Osteocyte (in vitro differentiated cells): ENCODE measurements at regions not wholly inside any gene's neighbourhood (a gene's known extent, or its start where the extent isn't known, plus 50 kb on each side); places are given as distances from the start of the nearest gene placed in this dataset.

ENCODE experiments used
- DNase-seq: peaks from one replicate; pipeline ENCODE4 v3.0.0; 2021; ENCODE audit warnings: mixed read lengths; ENCODE audit not compliant: unreplicated experiment; ENCODE audit errors: extremely low spot score
- H3K27ac Mint-ChIP-seq: one replicate; pipeline ENCODE4 v1.8.0; 2021; ENCODE audit warnings: mild to moderate bottlenecking, mixed read lengths; ENCODE audit not compliant: unreplicated experiment
- H3K27me3 Mint-ChIP-seq: one replicate; pipeline ENCODE4 v1.8.0; 2021; ENCODE audit warnings: mixed read lengths; ENCODE audit not compliant: unreplicated experiment
- H3K36me3 Mint-ChIP-seq: one replicate; pipeline ENCODE4 v1.8.0; 2021; ENCODE audit warnings: mixed read lengths; ENCODE audit not compliant: unreplicated experiment
- H3K4me1 Mint-ChIP-seq: one replicate; pipeline ENCODE4 v1.8.0; 2021; ENCODE audit warnings: mixed read lengths; ENCODE audit not compliant: unreplicated experiment
- H3K4me3 Mint-ChIP-seq: one replicate; pipeline ENCODE4 v1.8.0; 2021; ENCODE audit warnings: mild to moderate bottlenecking, moderate library complexity, mixed read lengths; ENCODE audit not compliant: unreplicated experiment
- H3K9me3 Mint-ChIP-seq: one replicate; pipeline ENCODE4 v1.8.0; 2021; ENCODE audit warnings: mixed read lengths; ENCODE audit not compliant: unreplicated experiment
- CTCF ChIP-seq: fragments of 200-600 bp; sonication (generic); IDR thresholded peaks from 2 replicates; pipeline ENCODE4 v1.5.0; 2021; ENCODE audit warnings: antibody characterized with exemption, mild to moderate bottlenecking, moderate library complexity

GRCh38 chr11:92480499-92480898 lies 255.9 kb downstream of the FAT3 start:
- Mint-ChIP-seq H3K4me3 (no peak overlapping the region), H3K9me3 (no peaks in the 10 kb centered on the region), H3K27ac (no peak overlapping the region), H3K4me1 (peaks cover 9% of the 10 kb centered on the region), H3K36me3 (no peaks in the 10 kb centered on the region), H3K27me3 (no peaks in the 10 kb centered on the region)
- no peak for TF ChIP-seq CTCF
- DNase-seq, result no peak

GRCh38 chr11:92482492-92483060 lies 258.0 kb downstream of the FAT3 start:
- Mint-ChIP-seq H3K4me1 (peaks cover 19% of the 10 kb centered on the region), H3K4me3 (no peak overlapping the region), H3K27me3 (no peaks in the 10 kb centered on the region), H3K9me3 (no peaks in the 10 kb centered on the region), H3K27ac (no peak overlapping the region), H3K36me3 (no peaks in the 10 kb centered on the region)
- no peak for DNase-seq
- TF ChIP-seq CTCF, result no peak

- H3K4me3 Mint-ChIP-seq, result no peak overlapping the region
- no peak for TF ChIP-seq CTCF
- H3K27me3 Mint-ChIP-seq, result no peaks in the 10 kb centered on the region
- H3K9me3 Mint-ChIP-seq, result no peaks in the 10 kb centered on the region
- no peak for DNase-seq
- peaks cover 11% of the 10 kb centered on the region for H3K4me1 Mint-ChIP-seq
- no peaks in the 10 kb centered on the region for H3K36me3 Mint-ChIP-seq
- H3K27ac Mint-ChIP-seq, result no peak overlapping the region
These were observed 260.0 kb downstream of the FAT3 start for GRCh38 chr11:92484570-92484969.

- H3K27ac Mint-ChIP-seq, result no peak overlapping the region
- no peak for TF ChIP-seq CTCF
- H3K27me3 Mint-ChIP-seq, result no peaks in the 10 kb centered on the region
- H3K4me1 Mint-ChIP-seq, result peaks cover 15% of the 10 kb centered on the region
- no peaks in the 10 kb centered on the region for H3K9me3 Mint-ChIP-seq
- H3K36me3 Mint-ChIP-seq, result no peaks in the 10 kb centered on the region
- no peak for DNase-seq
- H3K4me3 Mint-ChIP-seq, result no peak overlapping the region
These were observed 265.3 kb downstream of the FAT3 start for GRCh38 chr11:92489826-92490399.

- peaks cover 5% of the 10 kb centered on the region for H3K4me1 Mint-ChIP-seq
- no peak overlapping the region for H3K4me3 Mint-ChIP-seq
These were observed 267.8 kb downstream of the FAT3 start for GRCh38 chr11:92492372-92492771.

More at GRCh38 chr11:92492372-92492771, 267.8 kb downstream of the FAT3 start:
- no peak for DNase-seq
- no peak for TF ChIP-seq CTCF
- no peaks in the 10 kb centered on the region for H3K9me3 Mint-ChIP-seq
- H3K27ac Mint-ChIP-seq, result no peak overlapping the region
- H3K27me3 Mint-ChIP-seq, result no peaks in the 10 kb centered on the region
- peaks cover 3% of the 10 kb centered on the region for H3K36me3 Mint-ChIP-seq
